ENCODE measurements at regions not wholly inside any gene's neighbourhood (a gene's known extent, or its start where the extent isn't known, plus 50 kb on each side); places are given as distances from the start of the nearest gene placed in this dataset.

GRCh38 chr1:244974106-244974505, 109.8 kb upstream of the HNRNPU start:
- DNase-seq (ENCODE audit: low read depth in 3 of 3), result no peak

DNA sequence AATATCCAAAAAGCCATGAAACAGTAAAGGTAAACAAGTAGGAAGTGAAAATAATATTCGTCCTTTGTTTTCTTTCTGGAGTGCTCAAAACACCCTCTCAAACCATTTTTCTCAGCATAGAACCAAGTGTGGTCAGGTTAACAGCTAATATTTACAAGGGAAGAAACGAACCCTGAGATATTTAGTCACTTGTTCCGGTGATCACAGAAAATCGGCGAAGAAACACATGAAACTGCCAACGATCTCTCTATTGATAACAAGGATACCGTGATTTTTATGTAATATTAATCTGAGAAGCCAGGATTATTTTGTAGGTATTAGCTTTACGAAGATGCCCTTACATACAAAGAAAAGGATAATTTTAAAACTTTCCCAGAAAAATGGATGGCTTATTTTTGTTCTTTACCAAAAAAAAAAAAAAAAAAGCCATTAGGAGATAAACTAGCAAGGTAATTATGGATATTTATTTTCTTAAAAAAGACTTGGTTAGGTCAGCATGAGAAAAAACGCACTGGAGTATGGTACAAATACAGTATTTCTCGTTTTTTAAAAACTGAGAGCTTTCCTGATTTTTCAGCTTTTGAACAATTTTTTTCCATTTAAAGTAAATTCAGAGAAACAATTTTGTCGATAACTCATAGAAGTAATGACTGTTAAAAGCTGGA, 107.3 kb upstream of the HNRNPU start:
- DNase-seq (ENCODE audit: low read depth in 3 of 3), result no peak

DNA sequence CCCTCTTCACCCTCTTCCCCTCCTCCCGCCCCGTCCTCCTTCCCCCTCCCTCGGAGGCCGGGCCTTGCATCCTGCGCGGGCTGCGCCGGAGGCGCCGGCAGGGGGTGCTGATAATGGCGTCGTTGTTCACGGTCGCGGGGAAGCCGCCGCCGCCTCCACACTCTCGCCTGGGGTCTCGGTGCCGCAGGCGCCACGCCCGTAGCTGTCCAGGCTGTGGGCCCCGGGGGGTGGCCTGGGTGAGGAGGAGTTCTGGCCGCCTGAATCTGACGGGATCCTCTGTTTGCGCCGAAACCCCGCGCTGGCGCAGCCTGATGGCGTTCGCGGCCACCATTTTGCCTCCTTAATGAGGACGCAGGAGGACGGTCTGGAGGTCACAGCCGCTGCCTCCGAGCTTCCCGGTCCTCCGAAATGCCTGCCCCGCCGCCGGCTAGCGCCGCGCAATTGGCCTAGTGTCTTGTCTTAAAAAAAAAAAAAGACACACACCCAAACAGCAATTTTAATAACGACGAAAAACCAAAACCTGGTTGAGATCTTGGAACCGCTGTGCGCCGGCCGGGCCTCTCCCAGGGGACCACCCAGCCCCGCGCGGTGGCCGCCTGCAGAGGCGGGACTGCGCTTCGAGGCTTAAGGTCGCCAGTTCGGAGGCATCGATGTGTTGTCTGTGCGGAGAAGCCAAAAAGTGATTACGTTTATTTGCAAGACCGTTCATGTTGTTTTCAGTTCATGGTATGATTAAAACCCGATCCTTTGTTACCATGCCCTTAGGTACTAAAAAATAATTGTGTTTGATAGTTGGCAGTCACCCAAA, 106.6 kb upstream of the HNRNPU start:
- DNase-seq (ENCODE audit: low read depth in 3 of 3), result peak; percentile 84 to 88 (median 86)

DNA sequence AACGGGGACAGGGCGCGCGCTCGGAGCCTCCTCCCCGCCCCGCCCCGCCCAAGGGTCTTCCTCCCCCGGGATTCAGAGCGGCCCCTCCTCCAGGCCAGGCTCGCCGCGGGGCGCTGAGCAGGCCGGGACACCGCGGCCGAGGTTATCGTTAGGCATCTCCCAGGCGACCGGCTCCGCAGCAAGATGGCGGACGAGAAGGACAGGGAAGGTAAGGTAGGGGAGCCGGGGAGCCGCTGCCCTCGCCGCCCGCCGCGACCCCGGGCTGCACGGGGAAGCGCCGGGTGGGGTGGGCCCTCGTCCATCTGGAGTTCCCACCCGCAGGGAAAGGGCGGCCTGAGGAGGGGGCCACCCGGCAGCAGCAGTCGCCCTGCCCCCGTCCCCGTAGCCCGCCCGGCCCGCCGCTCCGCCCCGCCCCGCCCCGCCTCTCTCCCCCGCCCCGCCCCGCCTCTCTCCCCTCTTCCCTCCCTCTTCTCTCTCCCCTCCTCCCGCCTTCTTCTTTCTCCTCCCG, 105.9 kb upstream of the HNRNPU start:
- DNase-seq (ENCODE audit: low read depth in 3 of 3), result peak; percentile 41 to 68 (median 48)

DNA sequence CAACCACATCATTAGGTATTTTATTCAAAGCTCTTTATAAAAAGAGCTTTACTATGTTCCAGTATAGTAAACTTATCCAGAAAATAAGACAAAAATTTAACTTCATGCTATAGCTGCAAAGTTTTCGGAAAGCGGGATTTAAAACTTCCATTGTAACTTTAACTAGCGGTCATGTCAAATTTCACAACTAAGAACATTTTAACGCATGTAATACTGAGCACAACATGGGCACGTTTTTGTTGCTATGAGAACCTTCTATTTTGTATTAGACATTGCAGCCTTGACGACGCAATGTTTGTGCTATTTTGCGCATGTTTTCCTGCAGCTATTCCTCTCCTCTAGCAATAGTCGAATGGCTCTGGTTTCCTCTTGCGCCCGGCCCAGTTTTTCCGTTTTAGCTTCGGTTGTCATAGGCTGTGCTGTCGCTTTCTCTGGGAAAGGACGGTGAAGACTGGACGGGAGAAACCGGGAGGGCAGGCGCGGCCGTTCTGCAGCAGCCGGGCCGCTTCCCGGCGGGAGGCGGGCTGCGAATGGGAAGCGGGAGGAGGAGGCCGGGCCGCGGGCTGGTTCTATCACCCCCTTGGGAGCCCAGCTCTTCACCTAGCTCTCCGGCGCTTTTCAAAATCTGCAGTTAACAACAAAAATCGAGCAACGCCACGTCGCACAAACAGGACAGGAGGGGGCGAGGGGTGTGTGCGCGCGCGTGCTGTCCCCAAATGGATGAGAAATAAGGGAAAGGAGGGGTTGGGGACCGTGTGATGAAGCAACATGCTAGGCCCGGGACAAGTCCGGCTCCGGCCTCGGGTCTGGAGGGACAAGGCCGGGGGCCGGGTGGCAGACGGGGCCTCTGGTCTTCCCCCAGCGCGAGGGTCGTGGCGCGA, 105.3 kb upstream of the HNRNPU start:
- DNase-seq (ENCODE audit: low read depth in 3 of 3), result peak; percentile 30 to 46 (median 30)

DNA sequence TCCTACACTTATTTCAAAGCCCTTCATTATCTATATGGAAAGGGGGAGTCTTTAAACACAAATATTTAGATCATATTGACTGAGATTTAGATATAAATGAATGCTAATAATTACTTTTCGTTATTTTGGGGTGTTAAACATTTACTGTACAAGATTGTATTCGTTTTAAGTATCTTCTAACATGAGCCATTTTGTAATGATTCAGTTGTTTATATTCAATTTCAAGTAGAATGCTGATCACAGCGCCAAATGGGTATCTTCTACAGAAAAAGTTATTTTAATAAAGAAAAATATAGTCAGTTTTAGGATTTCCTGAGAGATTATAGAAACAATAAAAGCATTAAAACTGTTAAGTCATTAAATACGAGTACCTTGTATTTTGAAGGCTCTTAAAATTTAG, 104.5 kb upstream of the HNRNPU start:
- DNase-seq (ENCODE audit: low read depth in 3 of 3), result no peak

DNA sequence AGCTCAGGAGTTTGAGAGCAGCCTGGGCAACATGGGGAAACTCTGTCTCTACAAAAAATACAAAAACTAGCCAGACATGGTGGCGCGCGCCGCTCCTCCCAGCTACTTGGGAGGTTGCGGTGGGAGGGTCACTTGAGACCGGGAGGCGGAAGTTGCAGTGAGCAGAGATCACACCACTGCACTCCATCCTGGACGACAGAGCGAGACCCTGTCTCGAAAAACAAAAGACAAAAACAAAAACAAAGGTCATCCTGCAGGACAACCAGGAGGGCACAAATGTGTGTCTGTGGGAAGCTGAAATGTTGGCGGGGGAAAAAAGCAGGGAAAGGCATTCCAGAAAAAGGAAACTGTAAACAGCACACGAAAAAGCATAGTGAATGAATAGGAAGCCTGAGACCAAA, 104.1 kb upstream of the HNRNPU start:
- DNase-seq (ENCODE audit: low read depth in 3 of 3), result no peak

- DNase-seq (ENCODE audit: low read depth in 3 of 3), result no peak
These were observed 102.8 kb upstream of the HNRNPU start for GRCh38 chr1:244967159-244967558.

DNA sequence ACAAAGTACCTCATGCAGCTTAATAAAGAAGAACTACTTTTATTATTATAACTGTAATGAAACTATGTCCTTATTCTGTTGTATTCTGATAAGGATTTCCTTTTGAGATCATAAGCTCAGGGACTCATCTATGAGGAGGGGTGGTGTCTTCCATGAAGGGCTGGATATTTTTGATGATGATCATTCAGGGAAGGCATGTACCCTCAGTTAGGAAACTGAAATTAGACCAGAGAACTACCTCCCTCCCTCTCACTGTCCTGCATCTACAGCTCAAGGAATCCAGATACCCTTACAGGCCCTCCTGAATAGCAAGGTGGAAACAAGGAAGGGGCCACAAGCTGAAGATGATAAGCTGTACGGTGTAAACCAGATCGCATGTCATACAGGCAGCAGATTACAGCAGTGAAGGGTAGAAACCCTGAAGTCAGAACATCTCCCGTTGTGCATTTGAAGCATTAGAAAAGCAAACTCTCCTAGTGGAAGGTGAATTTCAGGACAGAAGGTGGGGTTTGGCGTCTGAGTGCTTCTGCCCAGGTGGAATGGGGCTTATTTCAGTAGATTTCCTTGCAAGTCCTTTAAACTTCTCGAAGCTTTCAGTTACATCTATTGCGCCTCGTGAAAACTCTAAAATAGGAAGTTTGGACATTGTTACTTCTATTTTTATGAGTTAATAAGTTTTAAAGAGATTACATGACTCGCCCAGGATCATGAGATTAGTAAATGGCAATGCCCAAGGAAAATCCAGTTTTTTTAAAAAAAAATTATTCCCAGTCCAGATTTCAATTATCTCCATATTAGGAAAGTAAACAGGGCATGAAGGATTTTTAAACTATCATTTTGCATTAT, 101.1 kb upstream of the HNRNPU start:
- no peak for DNase-seq (ENCODE audit: low read depth in 3 of 3)

- DNase-seq (ENCODE audit: low read depth in 3 of 3), result no peak
These were observed 100.0 kb upstream of the HNRNPU start for GRCh38 chr1:244964112-244964971.

- no peak for DNase-seq (ENCODE audit: low read depth in 3 of 3)
These were observed 99.0 kb upstream of the HNRNPU start for GRCh38 chr1:244963231-244963826.

- DNase-seq (ENCODE audit: low read depth in 3 of 3), result no peak
These were observed 97.8 kb upstream of the HNRNPU start for GRCh38 chr1:244962130-244962529.

- no peak for DNase-seq (ENCODE audit: low read depth in 3 of 3)
These were observed 96.6 kb upstream of the HNRNPU start for GRCh38 chr1:244960904-244961303.

GRCh38 chr1:244958593-244958992, 94.2 kb upstream of the HNRNPU start:
- no peak for DNase-seq (ENCODE audit: low read depth in 3 of 3)

GRCh38 chr1:244957525-244957924, 93.2 kb upstream of the HNRNPU start:
- no peak for DNase-seq (ENCODE audit: low read depth in 3 of 3)

DNA sequence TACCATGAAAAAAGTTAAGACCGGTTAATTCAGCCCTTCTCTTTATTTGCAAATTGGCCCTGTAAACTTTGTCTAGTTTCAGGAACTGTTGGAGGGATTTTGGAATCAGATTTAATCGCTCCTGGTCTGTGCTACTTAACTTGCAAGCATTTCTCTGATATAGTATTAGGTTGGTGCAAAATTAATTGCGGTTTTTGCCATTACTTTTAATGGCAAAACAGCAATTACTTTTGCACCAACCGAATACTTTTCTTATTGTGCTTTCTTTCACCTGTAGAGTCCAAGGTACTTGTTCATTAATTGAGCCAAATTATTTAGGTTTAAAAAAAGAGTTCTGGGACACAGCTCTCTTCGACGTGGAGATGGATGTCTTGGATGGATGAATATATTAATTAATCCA, 92.8 kb upstream of the HNRNPU start:
- no peak for DNase-seq (ENCODE audit: low read depth in 3 of 3)

GRCh38 chr1:244955661-244956060, 91.3 kb upstream of the HNRNPU start:
- no peak for DNase-seq (ENCODE audit: low read depth in 3 of 3)

DNA sequence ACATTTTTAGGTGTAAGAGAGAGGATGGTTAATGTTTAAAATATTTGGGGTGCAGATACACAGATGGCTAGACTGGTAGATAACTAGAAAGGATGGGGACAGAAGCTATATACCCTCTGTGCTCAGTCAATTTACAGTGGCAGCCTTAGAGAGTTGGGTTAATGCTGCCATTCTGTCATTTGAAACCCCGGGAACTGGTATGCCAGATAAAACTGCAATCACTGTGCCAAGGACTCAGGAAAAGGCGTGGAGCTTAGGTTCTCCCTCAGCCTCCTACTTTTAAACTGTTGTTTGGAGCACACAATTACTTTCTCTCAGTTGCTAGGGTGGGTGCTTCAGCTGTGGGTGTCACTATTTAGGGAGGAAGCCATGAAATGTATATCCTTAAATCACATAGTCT, 90.0 kb upstream of the HNRNPU start:
- no peak for DNase-seq (ENCODE audit: low read depth in 3 of 3)

DNA sequence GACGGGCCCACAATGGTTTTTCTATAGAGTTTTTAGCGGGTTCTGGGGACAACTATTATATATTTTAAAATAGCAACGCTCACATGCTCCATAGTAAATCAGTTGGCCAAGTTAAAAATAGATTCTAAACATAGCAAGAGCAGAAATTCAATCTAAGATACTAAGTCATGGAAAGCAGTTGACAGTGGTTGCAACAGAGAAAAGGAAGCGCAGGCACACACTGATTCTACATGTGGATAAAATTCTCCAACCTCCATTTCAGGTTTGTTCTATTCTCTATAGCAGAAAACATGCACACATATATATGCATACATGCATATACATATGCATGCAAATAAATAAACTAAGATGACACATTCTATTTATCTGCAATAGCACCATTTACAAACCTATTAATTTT, 89.6 kb upstream of the HNRNPU start:
- DNase-seq (ENCODE audit: low read depth in 3 of 3), result no peak

DNA sequence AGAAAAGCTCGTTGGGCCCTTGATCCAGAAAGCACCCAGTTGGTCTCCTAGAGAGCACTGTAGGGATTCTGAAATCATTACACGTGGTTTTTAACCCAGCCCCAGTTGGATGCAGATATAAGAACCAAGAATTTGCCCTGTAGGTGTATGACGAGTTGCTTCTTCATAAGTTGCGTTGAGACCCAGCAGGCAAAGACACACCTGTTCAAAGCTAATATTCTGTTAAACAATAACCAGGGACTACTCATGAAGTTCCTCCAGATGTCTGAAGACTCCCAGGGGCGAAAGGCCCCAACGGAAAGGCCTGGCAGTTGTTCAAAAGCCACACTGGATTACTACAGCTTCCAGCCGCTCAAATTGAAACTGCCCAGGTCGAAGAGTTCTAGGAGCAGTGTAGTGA, 88.6 kb upstream of the HNRNPU start:
- no peak for DNase-seq (ENCODE audit: low read depth in 3 of 3)
